VCaP (cell line): ENCODE measurements at regions not wholly inside any gene's neighbourhood (a gene's known extent, or its start where the extent isn't known, plus 50 kb on each side); places are given as distances from the start of the nearest gene placed in this dataset.

Source experiments
- H3K27ac ChIP-seq: fragments of 450-650 bp; 2 replicates; pipeline ENCODE4 v1.5.1; 2017
- CTCF ChIP-seq: fragments of 450-650 bp; conservative IDR thresholded peaks from 2 replicates; pipeline ENCODE4 v1.5.1; 2017; ENCODE audit warnings: mild to moderate bottlenecking, moderate library complexity

DNA sequence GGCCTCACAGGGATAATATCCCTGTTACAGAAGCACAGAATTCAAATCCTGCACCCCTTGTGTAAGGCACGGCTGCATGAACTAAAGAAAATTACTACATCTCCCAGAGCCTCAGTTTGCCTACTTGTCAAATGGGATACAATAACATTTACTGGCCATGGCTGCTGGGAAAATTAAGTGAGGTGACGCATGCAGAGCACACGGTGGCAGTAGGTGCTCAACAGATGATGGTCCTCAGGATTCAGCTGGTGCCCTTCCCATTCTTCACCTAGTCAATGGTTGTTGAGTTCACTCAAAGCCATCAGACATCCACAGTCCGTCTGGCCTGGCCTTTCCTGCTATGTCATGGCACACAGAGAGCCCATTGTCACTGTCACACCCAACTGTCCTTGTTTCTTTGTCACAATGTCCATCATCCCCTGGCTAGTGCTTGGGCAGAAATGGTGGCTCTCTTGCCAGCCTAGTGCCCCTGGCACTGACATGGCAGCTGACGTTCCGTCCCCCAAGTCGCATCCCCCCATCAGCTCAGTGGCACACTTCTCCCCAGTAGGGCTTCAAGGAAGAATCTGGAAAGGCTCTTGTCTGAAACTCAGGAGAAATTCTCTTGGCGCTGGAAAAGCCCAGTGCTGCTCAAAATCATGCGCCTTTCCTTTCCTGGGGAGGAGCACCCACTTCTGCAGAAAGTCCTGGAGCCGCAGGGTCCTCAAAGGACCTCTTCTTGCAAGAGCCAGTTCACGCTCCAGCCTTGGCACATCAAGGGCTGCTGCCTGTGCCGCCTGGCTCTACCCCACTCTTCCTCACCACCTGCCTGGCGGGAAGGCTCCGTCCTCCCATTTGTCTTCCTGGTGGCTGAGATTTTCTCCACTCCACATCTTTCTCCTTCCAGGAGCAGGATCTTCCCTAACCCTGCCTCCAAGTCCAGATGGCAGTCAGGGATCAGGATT is 55.9 kb upstream of the SLC66A3 start:
- no peak overlapping the region for H3K27ac ChIP-seq
- TF ChIP-seq CTCF, result no peak

DNA sequence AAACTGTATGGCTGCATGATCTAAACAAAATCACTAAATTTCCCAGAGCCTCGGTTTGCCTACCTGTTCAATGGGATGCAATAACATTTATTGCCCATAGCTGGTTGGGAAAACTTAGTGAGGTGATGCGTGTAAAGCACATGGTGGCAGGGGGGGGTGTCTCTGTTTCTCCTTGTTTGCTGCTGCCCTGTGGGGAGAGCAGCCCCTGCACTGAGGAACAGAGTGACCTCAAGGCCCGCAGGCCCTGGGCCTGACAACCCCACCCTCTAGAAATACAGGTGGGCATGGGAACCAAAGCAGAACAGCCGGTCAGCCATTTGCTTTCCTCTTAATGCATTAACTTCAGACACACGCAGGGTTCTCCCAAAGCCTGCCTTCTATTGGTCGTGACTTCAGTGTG is 55.1 kb upstream of the SLC66A3 start:
- H3K27ac ChIP-seq, result no peak overlapping the region
- no peak for TF ChIP-seq CTCF

DNA sequence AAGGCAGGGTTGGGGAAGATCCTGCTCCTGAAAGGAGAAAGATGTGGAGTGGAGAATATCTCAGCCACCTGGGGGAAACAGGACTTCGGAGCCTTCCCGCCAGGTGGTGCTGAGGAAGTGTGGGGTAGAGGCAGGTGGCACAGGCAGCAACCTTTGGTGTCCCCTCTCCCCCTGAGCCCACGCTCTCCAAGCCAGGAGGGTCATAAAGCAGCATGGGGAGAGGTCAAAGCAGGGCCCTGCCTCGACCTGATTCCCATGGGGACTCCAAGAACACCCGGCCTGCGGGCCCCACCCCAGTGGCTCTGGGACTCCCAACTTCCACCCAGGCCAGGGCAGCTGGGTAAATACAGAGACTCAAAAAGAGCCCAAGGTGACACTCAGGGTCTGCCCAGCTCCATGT is 54.3 kb upstream of the SLC66A3 start:
- H3K27ac ChIP-seq, result no peak overlapping the region
- TF ChIP-seq CTCF, result no peak

DNA sequence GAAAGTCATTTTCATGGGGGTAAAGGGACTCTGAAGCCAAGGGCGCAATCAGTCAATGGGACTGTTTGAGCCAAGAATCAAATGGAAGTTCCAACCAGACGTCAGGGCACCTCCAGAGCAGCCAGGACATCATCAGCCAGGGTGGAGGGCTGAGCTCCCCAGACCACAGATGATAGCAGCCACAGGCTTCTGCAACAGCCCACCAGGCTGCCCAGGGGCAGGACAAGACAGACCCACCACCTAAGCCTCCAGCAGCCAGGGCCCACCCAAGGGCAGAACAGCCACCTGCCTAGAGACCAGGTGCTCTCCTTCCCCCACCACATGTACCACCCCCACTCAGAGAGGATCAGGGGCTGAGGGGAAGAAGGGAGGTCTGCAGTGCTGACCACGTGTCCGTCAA is 53.8 kb upstream of the SLC66A3 start:
- TF ChIP-seq CTCF, result no peak
- H3K27ac ChIP-seq, result no peak overlapping the region

DNA sequence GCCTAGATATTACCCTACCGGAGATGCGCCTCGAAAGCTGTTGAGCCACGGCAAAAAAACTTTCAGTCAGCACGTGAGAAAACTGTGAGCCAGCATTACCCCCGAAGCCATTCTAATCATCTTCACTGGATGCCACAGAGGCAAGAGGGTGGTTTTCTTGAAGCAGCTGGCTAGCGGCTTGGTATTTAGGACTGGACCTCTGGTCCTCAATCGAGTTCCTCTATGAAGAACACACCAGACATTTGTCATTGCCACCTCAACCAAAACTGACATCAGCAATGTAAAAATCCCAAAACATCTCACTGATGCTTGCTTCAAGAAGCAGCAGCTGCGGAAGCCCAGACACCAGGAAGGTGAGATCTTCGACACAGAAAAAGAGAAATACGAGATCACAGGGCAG is 52.8 kb upstream of the SLC66A3 start:
- no peak for TF ChIP-seq CTCF
- no peak overlapping the region for H3K27ac ChIP-seq

GRCh38 chr2:11102956-11103860 is 52.1 kb upstream of the SLC66A3 start:
- no peak for TF ChIP-seq CTCF
- H3K27ac ChIP-seq, result no peak overlapping the region
